ENCODE measurements at regions not wholly inside any gene's neighbourhood (a gene's known extent, or its start where the extent isn't known, plus 50 kb on each side); places are given as distances from the start of the nearest gene placed in this dataset.

DNA sequence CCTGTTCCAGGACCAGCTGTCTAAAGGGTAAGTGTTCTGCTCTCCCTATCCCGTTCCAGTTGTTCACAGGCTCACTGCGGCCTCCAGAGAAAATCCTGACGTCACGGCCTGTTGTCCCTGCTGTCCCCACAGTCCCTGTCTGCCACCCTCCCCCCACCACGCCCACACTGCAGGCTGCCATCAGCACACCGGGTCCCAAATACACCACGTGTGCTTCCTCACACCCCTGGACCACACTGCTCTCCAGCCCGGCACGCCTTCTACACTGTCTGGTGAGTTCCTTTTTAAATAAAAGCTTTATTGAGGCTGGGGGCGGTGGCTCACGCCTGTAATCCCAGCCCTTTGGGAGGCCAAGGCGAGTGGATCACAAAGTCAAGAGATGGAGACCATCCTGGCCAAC is 88.3 kb upstream of the RUFY1 start:
- TF ChIP-seq POLR2AphosphoS5 (IDR thresholded peaks at IDR 0.05): no peak
- TF ChIP-seq POLR2A (IDR thresholded peaks at IDR 0.05): no peak

Data from gastroesophageal sphincter (tissue), 2 donors.